ENCODE measurements at regions not wholly inside any gene's neighbourhood (a gene's known extent, or its start where the extent isn't known, plus 50 kb on each side); places are given as distances from the start of the nearest gene placed in this dataset.

DNA sequence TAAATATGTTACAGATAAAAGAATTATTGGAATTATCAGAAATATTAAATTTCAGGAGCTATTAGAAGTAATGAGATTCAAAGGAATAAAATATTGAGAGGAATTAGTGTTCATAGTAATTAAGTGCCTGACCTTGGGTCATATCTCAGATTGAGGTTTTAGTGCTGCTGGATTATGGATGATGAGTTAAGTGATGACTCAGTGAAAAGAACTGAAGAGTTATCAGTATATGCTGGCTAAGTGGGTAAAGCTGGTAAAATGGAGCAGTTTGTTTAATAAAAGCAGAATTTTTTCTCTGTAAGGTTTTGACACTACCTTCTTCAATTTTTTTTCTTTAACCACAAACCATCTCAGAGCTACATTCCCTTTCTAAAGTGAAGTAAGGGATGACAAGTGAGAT lies 206.7 kb downstream of the MANEA start:
- Mint-ChIP-seq H3K36me3 (no peaks in the 10 kb centered on the region), H3K4me3 (no peak overlapping the region), H3K9me3 (no peaks in the 10 kb centered on the region), H3K27ac (no peak overlapping the region), H3K4me1 (no peaks in the 10 kb centered on the region), H3K27me3 (ENCODE audit: low read depth) (peaks cover 10% of the 10 kb centered on the region)
- no peak for TF ChIP-seq ZNF317 (CRISPR knock-in tag; IDR thresholded peaks at IDR 0.05; ENCODE audit: borderline replicate concordance, low read depth)
- TF ChIP-seq, protein P1, sequence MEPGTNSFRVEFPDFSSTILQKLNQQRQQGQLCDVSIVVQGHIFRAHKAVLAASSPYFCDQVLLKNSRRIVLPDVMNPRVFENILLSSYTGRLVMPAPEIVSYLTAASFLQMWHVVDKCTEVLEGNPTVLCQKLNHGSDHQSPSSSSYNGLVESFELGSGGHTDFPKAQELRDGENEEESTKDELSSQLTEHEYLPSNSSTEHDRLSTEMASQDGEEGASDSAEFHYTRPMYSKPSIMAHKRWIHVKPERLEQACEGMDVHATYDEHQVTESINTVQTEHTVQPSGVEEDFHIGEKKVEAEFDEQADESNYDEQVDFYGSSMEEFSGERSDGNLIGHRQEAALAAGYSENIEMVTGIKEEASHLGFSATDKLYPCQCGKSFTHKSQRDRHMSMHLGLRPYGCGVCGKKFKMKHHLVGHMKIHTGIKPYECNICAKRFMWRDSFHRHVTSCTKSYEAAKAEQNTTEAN (CRISPR knock-in tag; IDR thresholded peaks at IDR 0.05) = no peak
- TF ChIP-seq, protein P2, sequence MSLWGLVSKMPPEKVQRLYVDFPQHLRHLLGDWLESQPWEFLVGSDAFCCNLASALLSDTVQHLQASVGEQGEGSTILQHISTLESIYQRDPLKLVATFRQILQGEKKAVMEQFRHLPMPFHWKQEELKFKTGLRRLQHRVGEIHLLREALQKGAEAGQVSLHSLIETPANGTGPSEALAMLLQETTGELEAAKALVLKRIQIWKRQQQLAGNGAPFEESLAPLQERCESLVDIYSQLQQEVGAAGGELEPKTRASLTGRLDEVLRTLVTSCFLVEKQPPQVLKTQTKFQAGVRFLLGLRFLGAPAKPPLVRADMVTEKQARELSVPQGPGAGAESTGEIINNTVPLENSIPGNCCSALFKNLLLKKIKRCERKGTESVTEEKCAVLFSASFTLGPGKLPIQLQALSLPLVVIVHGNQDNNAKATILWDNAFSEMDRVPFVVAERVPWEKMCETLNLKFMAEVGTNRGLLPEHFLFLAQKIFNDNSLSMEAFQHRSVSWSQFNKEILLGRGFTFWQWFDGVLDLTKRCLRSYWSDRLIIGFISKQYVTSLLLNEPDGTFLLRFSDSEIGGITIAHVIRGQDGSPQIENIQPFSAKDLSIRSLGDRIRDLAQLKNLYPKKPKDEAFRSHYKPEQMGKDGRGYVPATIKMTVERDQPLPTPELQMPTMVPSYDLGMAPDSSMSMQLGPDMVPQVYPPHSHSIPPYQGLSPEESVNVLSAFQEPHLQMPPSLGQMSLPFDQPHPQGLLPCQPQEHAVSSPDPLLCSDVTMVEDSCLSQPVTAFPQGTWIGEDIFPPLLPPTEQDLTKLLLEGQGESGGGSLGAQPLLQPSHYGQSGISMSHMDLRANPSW (CRISPR knock-in tag; conservative IDR thresholded peaks at IDR 0.05; ENCODE audit: low read depth) = no peak
- TF ChIP-seq, protein P3, sequence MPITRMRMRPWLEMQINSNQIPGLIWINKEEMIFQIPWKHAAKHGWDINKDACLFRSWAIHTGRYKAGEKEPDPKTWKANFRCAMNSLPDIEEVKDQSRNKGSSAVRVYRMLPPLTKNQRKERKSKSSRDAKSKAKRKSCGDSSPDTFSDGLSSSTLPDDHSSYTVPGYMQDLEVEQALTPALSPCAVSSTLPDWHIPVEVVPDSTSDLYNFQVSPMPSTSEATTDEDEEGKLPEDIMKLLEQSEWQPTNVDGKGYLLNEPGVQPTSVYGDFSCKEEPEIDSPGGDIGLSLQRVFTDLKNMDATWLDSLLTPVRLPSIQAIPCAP (CRISPR knock-in tag; IDR thresholded peaks at IDR 0.05) = no peak
- TF ChIP-seq NFYB (CRISPR knock-in tag; conservative IDR thresholded peaks at IDR 0.05; ENCODE audit: low read depth) = no peak
- TF ChIP-seq, protein P4, sequence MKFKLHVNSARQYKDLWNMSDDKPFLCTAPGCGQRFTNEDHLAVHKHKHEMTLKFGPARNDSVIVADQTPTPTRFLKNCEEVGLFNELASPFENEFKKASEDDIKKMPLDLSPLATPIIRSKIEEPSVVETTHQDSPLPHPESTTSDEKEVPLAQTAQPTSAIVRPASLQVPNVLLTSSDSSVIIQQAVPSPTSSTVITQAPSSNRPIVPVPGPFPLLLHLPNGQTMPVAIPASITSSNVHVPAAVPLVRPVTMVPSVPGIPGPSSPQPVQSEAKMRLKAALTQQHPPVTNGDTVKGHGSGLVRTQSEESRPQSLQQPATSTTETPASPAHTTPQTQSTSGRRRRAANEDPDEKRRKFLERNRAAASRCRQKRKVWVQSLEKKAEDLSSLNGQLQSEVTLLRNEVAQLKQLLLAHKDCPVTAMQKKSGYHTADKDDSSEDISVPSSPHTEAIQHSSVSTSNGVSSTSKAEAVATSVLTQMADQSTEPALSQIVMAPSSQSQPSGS (CRISPR knock-in tag; IDR thresholded peaks at IDR 0.05; ENCODE audit: borderline replicate concordance, low read depth) = no peak
- TF ChIP-seq, protein P5, sequence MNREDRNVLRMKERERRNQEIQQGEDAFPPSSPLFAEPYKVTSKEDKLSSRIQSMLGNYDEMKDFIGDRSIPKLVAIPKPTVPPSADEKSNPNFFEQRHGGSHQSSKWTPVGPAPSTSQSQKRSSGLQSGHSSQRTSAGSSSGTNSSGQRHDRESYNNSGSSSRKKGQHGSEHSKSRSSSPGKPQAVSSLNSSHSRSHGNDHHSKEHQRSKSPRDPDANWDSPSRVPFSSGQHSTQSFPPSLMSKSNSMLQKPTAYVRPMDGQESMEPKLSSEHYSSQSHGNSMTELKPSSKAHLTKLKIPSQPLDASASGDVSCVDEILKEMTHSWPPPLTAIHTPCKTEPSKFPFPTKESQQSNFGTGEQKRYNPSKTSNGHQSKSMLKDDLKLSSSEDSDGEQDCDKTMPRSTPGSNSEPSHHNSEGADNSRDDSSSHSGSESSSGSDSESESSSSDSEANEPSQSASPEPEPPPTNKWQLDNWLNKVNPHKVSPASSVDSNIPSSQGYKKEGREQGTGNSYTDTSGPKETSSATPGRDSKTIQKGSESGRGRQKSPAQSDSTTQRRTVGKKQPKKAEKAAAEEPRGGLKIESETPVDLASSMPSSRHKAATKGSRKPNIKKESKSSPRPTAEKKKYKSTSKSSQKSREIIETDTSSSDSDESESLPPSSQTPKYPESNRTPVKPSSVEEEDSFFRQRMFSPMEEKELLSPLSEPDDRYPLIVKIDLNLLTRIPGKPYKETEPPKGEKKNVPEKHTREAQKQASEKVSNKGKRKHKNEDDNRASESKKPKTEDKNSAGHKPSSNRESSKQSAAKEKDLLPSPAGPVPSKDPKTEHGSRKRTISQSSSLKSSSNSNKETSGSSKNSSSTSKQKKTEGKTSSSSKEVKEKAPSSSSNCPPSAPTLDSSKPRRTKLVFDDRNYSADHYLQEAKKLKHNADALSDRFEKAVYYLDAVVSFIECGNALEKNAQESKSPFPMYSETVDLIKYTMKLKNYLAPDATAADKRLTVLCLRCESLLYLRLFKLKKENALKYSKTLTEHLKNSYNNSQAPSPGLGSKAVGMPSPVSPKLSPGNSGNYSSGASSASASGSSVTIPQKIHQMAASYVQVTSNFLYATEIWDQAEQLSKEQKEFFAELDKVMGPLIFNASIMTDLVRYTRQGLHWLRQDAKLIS (CRISPR knock-in tag; IDR thresholded peaks at IDR 0.05; ENCODE audit: borderline replicate concordance) = no peak
- ATAC-seq = no peak
- CTCF ChIA-PET = no interaction called here
- no peak for DNase-seq (ENCODE audit: low spot score)
- POLR2A ChIA-PET = no interaction called here

DNA sequence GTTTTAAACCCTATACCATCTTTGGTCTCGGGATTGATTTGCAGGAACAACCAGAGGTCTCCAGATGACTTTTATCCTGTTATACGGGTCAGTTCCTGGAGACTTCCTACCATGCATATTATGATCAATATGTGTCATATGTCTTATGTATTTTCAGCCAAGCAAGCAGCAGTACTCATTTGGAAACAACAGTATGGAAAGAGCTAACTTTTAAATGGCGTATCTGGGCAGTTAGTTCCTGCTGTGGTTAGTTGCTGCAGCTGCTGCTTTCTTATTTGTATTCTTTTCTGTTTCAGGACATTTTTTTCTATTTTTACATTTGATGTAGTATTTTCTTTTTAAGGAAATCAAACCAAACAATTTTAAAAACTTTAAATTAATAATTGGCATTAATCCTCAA lies 207.5 kb downstream of the MANEA start:
- no peak for ATAC-seq
- Mint-ChIP-seq H3K27ac (no peak overlapping the region), H3K36me3 (no peaks in the 10 kb centered on the region), H3K4me1 (no peaks in the 10 kb centered on the region), H3K4me3 (no peak overlapping the region), H3K9me3 (no peaks in the 10 kb centered on the region), H3K27me3 (ENCODE audit: low read depth) (peaks cover 17% of the 10 kb centered on the region)
- ChIA-PET POLR2A (no interaction called here), CTCF (no interaction called here)
- DNase-seq (ENCODE audit: low spot score) = no peak
- TF ChIP-seq, protein P4 (CRISPR knock-in tag; IDR thresholded peaks at IDR 0.05; ENCODE audit: borderline replicate concordance, low read depth) = no peak
- TF ChIP-seq KAT7 (CRISPR knock-in tag; IDR thresholded peaks at IDR 0.05; ENCODE audit: borderline replicate concordance) (no peak), JUN (CRISPR knock-in tag; IDR thresholded peaks at IDR 0.05) (no peak), ETV6 (CRISPR knock-in tag; IDR thresholded peaks at IDR 0.05) (no peak), SOX15 (CRISPR knock-in tag; IDR thresholded peaks at IDR 0.05) (no peak), ZNF317 (CRISPR knock-in tag; IDR thresholded peaks at IDR 0.05; ENCODE audit: borderline replicate concordance, low read depth) (no peak), RORB (CRISPR knock-in tag; IDR thresholded peaks at IDR 0.05) (no peak), ZNF423 (CRISPR knock-in tag; IDR thresholded peaks at IDR 0.05) (no peak), ZNF416 (CRISPR knock-in tag; IDR thresholded peaks at IDR 0.05) (no peak)
- TF ChIP-seq, protein P6, sequence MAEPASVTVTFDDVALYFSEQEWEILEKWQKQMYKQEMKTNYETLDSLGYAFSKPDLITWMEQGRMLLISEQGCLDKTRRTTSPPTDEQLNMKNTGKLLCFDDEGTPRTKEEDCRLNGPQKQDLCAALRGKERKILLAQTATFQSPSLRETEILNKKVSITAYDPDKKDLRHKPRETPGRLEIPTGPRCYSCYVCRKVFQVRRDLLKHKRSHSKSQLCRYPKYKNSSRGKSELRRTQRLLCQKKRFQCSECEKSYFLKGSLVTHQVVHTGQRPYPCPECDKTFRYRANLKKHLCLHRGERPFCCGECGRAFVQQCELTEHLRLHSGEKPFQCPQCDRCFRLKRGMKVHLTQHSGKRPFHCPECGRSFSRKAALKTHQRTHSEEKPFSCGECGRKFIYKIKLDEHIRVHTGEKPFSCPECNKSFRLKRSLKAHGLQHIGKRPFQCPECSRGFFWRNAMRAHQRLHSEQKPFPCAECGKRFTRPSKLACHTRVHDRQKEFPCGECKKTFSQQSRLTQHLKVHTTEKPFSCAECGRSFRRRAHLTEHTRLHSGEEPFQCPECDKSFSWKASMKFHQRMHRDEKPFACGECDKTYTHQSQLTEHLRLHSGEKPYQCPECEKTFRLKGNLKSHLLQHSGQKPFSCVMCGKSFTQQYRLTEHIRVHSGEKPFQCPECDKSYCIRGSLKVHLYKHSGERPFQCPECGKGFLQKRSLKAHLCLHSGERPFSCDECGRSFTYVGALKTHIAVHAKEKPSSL (CRISPR knock-in tag; conservative IDR thresholded peaks at IDR 0.05) = no peak
- TF ChIP-seq, protein P7, sequence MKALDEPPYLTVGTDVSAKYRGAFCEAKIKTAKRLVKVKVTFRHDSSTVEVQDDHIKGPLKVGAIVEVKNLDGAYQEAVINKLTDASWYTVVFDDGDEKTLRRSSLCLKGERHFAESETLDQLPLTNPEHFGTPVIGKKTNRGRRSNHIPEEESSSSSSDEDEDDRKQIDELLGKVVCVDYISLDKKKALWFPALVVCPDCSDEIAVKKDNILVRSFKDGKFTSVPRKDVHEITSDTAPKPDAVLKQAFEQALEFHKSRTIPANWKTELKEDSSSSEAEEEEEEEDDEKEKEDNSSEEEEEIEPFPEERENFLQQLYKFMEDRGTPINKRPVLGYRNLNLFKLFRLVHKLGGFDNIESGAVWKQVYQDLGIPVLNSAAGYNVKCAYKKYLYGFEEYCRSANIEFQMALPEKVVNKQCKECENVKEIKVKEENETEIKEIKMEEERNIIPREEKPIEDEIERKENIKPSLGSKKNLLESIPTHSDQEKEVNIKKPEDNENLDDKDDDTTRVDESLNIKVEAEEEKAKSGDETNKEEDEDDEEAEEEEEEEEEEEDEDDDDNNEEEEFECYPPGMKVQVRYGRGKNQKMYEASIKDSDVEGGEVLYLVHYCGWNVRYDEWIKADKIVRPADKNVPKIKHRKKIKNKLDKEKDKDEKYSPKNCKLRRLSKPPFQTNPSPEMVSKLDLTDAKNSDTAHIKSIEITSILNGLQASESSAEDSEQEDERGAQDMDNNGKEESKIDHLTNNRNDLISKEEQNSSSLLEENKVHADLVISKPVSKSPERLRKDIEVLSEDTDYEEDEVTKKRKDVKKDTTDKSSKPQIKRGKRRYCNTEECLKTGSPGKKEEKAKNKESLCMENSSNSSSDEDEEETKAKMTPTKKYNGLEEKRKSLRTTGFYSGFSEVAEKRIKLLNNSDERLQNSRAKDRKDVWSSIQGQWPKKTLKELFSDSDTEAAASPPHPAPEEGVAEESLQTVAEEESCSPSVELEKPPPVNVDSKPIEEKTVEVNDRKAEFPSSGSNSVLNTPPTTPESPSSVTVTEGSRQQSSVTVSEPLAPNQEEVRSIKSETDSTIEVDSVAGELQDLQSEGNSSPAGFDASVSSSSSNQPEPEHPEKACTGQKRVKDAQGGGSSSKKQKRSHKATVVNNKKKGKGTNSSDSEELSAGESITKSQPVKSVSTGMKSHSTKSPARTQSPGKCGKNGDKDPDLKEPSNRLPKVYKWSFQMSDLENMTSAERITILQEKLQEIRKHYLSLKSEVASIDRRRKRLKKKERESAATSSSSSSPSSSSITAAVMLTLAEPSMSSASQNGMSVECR (CRISPR knock-in tag; IDR thresholded peaks at IDR 0.05; ENCODE audit: borderline replicate concordance) = no peak
